ENCODE measurements at regions not wholly inside any gene's neighbourhood (a gene's known extent, or its start where the extent isn't known, plus 50 kb on each side); places are given as distances from the start of the nearest gene placed in this dataset.
A peak's percentile ranks its signal among the peaks of the same experiment; 100 is the strongest.
"Not testable (repeated sequence)": the region's sequence is repeated elsewhere in the genome, so short reads cannot be mapped to it uniquely, and the experiment has no call there.

- H3K4me3 ChIP-seq (ENCODE audit: low read depth, low read length), result no peak overlapping the region
- no peak for TF ChIP-seq CTCF (IDR thresholded peaks at IDR 0.05; ENCODE audit: insufficient read depth, low read length)
- DNase-seq (ENCODE audit: low read depth), result no peak
Measured at GRCh38 chr6:27854421-27854820, 57.8 kb downstream of the OR2B2 start.

- H3K4me3 ChIP-seq (ENCODE audit: low read depth, low read length), result no peak overlapping the region
- DNase-seq (ENCODE audit: low read depth), result no peak
- no peak for TF ChIP-seq CTCF (IDR thresholded peaks at IDR 0.05; ENCODE audit: insufficient read depth, low read length)
Measured at GRCh38 chr6:27851440-27851839, 60.8 kb downstream of the OR2B2 start.

GRCh38 chr6:27849001-27849400, 63.2 kb downstream of the OR2B2 start:
- DNase-seq (ENCODE audit: low read depth); H3K4me3 ChIP-seq (ENCODE audit: low read depth, low read length): not testable (repeated sequence)

DNA sequence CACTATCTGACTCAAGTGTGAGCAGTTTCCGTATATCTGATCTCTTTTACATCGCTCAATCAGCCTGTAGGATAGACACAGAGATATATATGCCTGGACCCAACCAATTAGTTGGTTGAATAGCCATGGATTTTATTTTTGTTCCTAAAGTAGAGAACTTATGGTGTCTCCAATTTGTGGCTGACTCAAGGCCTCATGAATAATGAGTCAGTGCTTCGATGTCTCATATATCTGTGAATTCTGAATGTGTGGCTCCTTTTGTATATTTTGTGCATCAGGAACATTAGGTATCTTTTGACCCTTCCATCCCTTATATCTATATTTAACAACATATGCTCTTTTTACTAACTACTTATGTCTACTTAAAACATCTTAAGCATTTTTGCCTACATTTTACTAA, 64.5 kb downstream of the OR2B2 start:
- no peak overlapping the region for H3K4me3 ChIP-seq (ENCODE audit: low read depth, low read length)
- DNase-seq (ENCODE audit: low read depth), result no peak
- TF ChIP-seq CTCF (IDR thresholded peaks at IDR 0.05; ENCODE audit: insufficient read depth, low read length), result no peak

GRCh38 chr6:27840572-27840971, 71.6 kb downstream of the OR2B2 start:
- TF ChIP-seq CTCF (IDR thresholded peaks at IDR 0.05; ENCODE audit: insufficient read depth, low read length), result no peak
- H3K4me3 ChIP-seq (ENCODE audit: low read depth, low read length), result no peak overlapping the region
- DNase-seq (ENCODE audit: low read depth), result no peak

GRCh38 chr6:27839626-27840475, 72.3 kb downstream of the OR2B2 start:
- peak; percentile 90 for DNase-seq (ENCODE audit: low read depth)
- peak overlapping the region; percentile 74 for H3K4me3 ChIP-seq (ENCODE audit: low read depth, low read length)
- TF ChIP-seq CTCF (IDR thresholded peaks at IDR 0.05; ENCODE audit: insufficient read depth, low read length), result no peak

- peak overlapping the region; percentile 74 for H3K4me3 ChIP-seq (ENCODE audit: low read depth, low read length)
- TF ChIP-seq CTCF (IDR thresholded peaks at IDR 0.05; ENCODE audit: insufficient read depth, low read length), result no peak
- DNase-seq (ENCODE audit: low read depth), result peak; percentile 47
Measured at GRCh38 chr6:27838945-27839625, 73.1 kb downstream of the OR2B2 start.
